ENCODE measurements at regions not wholly inside any gene's neighbourhood (a gene's known extent, or its start where the extent isn't known, plus 50 kb on each side); places are given as distances from the start of the nearest gene placed in this dataset.
"Not testable (repeated sequence)": the region's sequence is repeated elsewhere in the genome, so short reads cannot be mapped to it uniquely, and the experiment has no call there.

GRCh38 chr19:30066781-30067759 lies 125.0 kb downstream of the URI1 start:
- DNase-seq = no peak

- DNase-seq = not testable (repeated sequence)
These were observed 126.0 kb downstream of the URI1 start for GRCh38 chr19:30067956-30068506.

GRCh38 chr19:30068528-30069395 lies 126.7 kb downstream of the URI1 start:
- no peak for DNase-seq

- DNase-seq = no peak
These were observed 127.6 kb downstream of the URI1 start for GRCh38 chr19:30069535-30070197.

GRCh38 chr19:30070198-30070967 lies 128.3 kb downstream of the URI1 start:
- DNase-seq = no peak

GRCh38 chr19:30070968-30071632 lies 129.1 kb downstream of the URI1 start:
- DNase-seq = peak; percentile 75

GRCh38 chr19:30071871-30072270 lies 129.8 kb downstream of the URI1 start:
- no peak for DNase-seq

- DNase-seq = no peak
These were observed 131.3 kb downstream of the URI1 start for GRCh38 chr19:30073152-30074000.

GRCh38 chr19:30074096-30074495 lies 132.1 kb downstream of the URI1 start:
- no peak for DNase-seq

- DNase-seq = no peak
These were observed 133.0 kb downstream of the URI1 start for GRCh38 chr19:30074741-30075715.

GRCh38 chr19:30076101-30076551 lies 134.1 kb downstream of the URI1 start:
- no peak for DNase-seq

- no peak for DNase-seq
These were observed 135.0 kb downstream of the URI1 start for GRCh38 chr19:30076751-30077670.

GRCh38 chr19:30077851-30078355 lies 135.9 kb downstream of the URI1 start:
- DNase-seq = no peak

- no peak for DNase-seq
These were observed 136.4 kb downstream of the URI1 start for GRCh38 chr19:30078381-30078910.

GRCh38 chr19:30079200-30079599 lies 137.2 kb downstream of the URI1 start:
- DNase-seq = no peak

- no peak for DNase-seq
These were observed 140.1 kb downstream of the URI1 start for GRCh38 chr19:30082168-30082567.

- DNase-seq = no peak
These were observed 140.6 kb downstream of the URI1 start for GRCh38 chr19:30082611-30083010.
